Mucosa of descending colon (tissue), 3 donors: ENCODE measurements at regions not wholly inside any gene's neighbourhood (a gene's known extent, or its start where the extent isn't known, plus 50 kb on each side); places are given as distances from the start of the nearest gene placed in this dataset.

Experiments used
- ATAC-seq: fragments of 200-7000 bp; cut with Tn5 transposase; one replicate; pipeline ENCODE4 v1.9.1; 2020; ENCODE audit warnings: mild to moderate bottlenecking, moderate library complexity
- DNase-seq, 3 donors: peaks; one replicate each; pipeline ENCODE4 v3.0.0-alpha.2; 2020
- H3K36me3 ChIP-seq: fragments of 200-600 bp; one replicate; pipeline ENCODE4 v1.8.0; 2021; ENCODE audit warnings: low read depth, mild to moderate bottlenecking
- H3K4me1 ChIP-seq: fragments of 200-600 bp; one replicate; pipeline ENCODE4 v1.8.0; 2021; ENCODE audit warnings: low read depth, mild to moderate bottlenecking
- H3K4me3 ChIP-seq: fragments of 200-600 bp; one replicate; pipeline ENCODE4 v1.8.0; 2021; ENCODE audit warnings: mild to moderate bottlenecking
- H3K9me3 ChIP-seq: fragments of 200-600 bp; one replicate; pipeline ENCODE4 v1.8.0; 2021; ENCODE audit warnings: mild to moderate bottlenecking
- intact Hi-C, 2 donors: fragments of 100-400 bp; cut with DNase I in 1 of 2; cut with micrococcal nuclease in 1 of 2; formaldehyde crosslinking; loops; one replicate each; pipeline versions ENCODE4 v1.11.0 to v1.11.1; 2022; cut with DNase I, micrococcal nuclease
- TF ChIP-seq, protein P1 (sequence below): fragments of 200-600 bp; IDR thresholded peaks from one replicate; pipeline ENCODE4 v1.8.0; 2022; ENCODE audit warnings: antibody characterized with exemption, mild to moderate bottlenecking
- donor health status: DM: no; HTN: no; CAD: no; lungs with moderate emphysema.
- donor health status: DM: no; HTN: no; CAD: no.
- donor health status: DM: no; HTN: yes; CAD: no.

DNA sequence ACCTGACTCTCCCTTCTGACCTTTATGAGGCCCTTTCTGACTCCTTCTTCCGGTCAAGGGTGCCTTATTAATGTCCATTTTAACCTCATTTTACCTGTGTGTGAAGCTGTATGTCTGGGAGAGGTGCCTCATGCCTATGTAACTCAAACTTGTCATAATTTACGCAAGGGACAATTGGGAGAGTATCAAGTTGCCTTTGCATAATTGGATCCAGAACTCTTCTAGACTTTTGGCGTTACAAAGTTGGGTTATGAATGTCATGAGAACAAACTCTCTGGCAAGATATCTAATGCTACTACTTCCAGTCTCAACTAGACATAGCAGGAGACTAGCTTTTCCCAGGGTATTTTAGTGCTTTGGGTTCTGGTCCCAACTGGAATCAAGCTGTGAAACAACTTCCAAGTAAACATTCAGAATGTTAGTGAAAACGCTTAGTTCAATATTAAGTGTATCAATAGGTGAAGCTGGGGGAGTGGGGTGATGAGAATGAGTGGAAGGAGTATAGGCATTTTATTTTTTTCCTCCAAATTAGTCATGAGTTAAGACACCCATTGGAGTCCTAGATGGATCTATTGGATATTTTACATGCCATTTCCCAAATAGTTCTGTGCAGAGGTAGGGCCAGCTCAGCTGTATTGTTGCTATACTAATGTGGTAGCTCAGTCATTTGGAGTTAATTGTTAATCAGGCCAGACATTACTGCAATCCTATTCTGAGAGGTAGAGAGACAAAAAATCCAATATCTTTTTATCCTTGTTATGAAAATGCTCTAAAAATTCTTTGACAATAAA lies 159.9 kb downstream of the TFAP2B start:
- no peaks in the 10 kb centered on the region for H3K9me3 ChIP-seq
- no peak overlapping the region for H3K4me3 ChIP-seq
- ATAC-seq (no peak), DNase-seq (no peak)
- no peaks in the 10 kb centered on the region for H3K36me3 ChIP-seq
- intact Hi-C loops: no loop called here
- no peaks in the 10 kb centered on the region for H3K4me1 ChIP-seq
- TF ChIP-seq, protein P1, sequence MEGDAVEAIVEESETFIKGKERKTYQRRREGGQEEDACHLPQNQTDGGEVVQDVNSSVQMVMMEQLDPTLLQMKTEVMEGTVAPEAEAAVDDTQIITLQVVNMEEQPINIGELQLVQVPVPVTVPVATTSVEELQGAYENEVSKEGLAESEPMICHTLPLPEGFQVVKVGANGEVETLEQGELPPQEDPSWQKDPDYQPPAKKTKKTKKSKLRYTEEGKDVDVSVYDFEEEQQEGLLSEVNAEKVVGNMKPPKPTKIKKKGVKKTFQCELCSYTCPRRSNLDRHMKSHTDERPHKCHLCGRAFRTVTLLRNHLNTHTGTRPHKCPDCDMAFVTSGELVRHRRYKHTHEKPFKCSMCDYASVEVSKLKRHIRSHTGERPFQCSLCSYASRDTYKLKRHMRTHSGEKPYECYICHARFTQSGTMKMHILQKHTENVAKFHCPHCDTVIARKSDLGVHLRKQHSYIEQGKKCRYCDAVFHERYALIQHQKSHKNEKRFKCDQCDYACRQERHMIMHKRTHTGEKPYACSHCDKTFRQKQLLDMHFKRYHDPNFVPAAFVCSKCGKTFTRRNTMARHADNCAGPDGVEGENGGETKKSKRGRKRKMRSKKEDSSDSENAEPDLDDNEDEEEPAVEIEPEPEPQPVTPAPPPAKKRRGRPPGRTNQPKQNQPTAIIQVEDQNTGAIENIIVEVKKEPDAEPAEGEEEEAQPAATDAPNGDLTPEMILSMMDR: no peak

DNA sequence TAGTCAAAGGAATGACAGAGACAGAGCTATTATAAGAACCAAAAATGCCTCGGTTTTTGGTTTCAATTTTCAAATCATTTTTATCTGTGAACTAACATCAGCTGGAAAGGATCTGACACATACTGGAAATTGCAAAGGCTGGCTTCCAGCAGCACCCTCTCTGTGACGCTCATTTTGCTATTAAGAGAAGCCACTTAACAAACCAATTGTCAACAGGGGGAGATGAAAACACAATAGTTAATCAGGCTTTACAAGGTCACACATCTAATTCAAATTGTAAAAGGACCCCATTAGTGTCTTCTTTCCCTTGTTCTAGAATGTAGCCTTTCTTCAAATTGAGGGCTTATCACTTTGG lies 160.5 kb downstream of the TFAP2B start:
- TF ChIP-seq, protein P1: no peak
- no peaks in the 10 kb centered on the region for H3K36me3 ChIP-seq
- intact Hi-C loops: no loop called here
- no peak overlapping the region for H3K4me3 ChIP-seq
- ATAC-seq (no peak), DNase-seq (no peak)
- no peaks in the 10 kb centered on the region for H3K9me3 ChIP-seq
- no peaks in the 10 kb centered on the region for H3K4me1 ChIP-seq

DNA sequence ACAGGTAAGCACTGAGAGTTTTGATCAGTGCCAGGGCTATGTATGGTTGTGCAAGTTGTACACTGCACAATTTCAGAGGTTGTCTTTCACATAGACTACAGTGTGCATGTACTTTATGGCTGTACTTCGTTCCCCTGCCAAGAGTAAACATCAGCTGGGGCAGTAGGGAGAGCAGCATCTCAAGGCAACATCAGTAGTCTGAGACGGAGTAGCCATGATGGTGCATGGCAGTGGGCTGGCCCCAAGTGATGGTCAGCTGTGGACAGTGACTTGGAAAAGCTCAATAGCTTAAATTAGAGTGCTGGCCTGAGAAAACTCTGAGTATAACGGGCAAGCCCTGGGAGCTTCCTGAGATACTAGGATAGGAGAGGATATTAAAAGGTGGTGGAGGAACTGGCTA lies 165.5 kb downstream of the TFAP2B start:
- DNase-seq (no peak), ATAC-seq (no peak)
- Histone ChIP-seq H3K4me3 (no peak overlapping the region), H3K4me1 (no peaks in the 10 kb centered on the region), H3K36me3 (no peaks in the 10 kb centered on the region), H3K9me3 (no peaks in the 10 kb centered on the region)
- TF ChIP-seq, protein P1: no peak
- intact Hi-C loops: no loop called here

DNA sequence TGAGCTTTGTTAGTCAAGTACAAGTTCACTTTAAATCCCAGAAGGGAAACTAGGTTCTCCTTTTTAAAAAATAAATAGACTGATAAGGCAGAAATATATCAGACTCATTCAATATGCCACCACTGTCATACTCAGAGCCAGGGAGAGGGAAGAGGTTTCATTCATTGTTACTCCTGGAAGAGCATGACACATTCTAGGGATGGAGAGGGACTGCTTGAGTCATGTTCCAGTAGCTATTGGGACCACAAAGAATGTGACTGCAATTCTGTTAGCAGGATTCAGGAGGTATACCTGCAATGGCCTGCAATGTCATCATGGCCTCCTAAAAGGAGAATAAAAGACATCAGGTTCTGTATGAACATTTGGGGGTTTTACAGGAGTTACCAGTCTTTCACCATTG lies 167.6 kb downstream of the TFAP2B start:
- ATAC-seq (no peak), DNase-seq (no peak)
- Histone ChIP-seq H3K4me1 (no peaks in the 10 kb centered on the region), H3K9me3 (no peaks in the 10 kb centered on the region), H3K4me3 (no peak overlapping the region), H3K36me3 (no peaks in the 10 kb centered on the region)
- intact Hi-C loops: no loop called here
- TF ChIP-seq, protein P1: no peak

DNA sequence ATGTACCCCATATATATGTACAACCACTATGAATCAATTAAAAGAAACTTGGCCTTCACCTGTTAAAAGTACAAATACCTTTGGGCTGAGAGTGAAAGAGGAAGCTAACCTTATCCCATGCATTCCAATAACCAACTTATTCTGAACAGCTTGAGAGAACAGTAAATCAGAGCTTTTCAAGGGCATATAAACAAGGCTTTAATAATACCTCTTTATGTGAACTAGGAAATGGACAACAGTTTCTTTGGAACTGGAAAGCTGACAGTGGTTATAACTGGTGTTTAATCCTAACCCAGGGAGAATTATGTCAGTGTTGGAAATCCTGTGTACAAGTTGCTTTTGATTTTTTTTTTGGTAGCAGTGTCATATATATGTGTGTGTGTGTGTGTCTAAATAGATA lies 170.5 kb downstream of the TFAP2B start:
- no peak for DNase-seq
- no peaks in the 10 kb centered on the region for H3K9me3 ChIP-seq
- ATAC-seq: no peak
- no peak overlapping the region for H3K4me3 ChIP-seq
- H3K4me1 ChIP-seq: no peaks in the 10 kb centered on the region
- TF ChIP-seq, protein P1: no peak
- intact Hi-C loops: no loop called here
- H3K36me3 ChIP-seq: no peaks in the 10 kb centered on the region
